Cardiac fibroblast (primary cell): ENCODE measurements at regions not wholly inside any gene's neighbourhood (a gene's known extent, or its start where the extent isn't known, plus 50 kb on each side); places are given as distances from the start of the nearest gene placed in this dataset.

Source experiments
- DNase-seq, 2 donors: peaks; one replicate each; pipeline versions ENCODE4 v3.0.0 to v3.0.0-alpha.2; 2010; ENCODE audit warnings: low read depth in 2 of 2
- H3K4me3 ChIP-seq, 2 donors: replicated peaks in 1 of 2; 1 replicate in 1 of 2; 2 replicates in 1 of 2; pipeline ENCODE4 v1.5.1; 2011; ENCODE audit warnings: low read depth in 2 of 2, low read length in 2 of 2, mild to moderate bottlenecking in 2 of 2, moderate library complexity in 1 of 2
- CTCF ChIP-seq: IDR thresholded peaks from one replicate; pipeline ENCODE4 v1.5.1; 2011; ENCODE audit warnings: low read depth, mild to moderate bottlenecking, low read length, inconsistent platforms

- H3K4me3 ChIP-seq = no peak overlapping the region
- no peak for DNase-seq
- TF ChIP-seq CTCF = no peak
Observed at GRCh38 chr9:1354086-1354485, 303.9 kb downstream of the DMRT2 start.

GRCh38 chr9:1354606-1355005 lies 304.4 kb downstream of the DMRT2 start:
- DNase-seq = no peak
- TF ChIP-seq CTCF = no peak
- H3K4me3 ChIP-seq = no peak overlapping the region

DNA sequence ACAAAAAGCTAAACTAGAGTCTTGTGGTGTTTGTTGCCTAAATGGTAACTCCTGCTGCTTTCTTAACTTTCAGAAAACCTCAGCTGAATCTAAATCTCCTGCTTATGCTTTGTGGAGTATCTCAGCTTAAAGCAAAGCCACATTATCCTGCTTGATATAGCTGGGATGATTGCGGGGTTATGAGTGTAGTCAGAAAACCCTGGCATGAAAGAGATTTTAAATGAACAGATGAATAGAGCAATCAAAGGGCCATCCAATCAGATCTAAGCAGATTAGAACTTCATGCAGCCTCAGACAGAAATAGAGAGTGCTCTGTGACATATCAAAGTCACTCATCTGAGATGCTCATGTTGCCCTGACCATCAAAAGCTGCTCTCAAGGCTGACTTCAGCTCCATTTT lies 305.5 kb downstream of the DMRT2 start:
- no peak overlapping the region for H3K4me3 ChIP-seq
- DNase-seq = no peak
- no peak for TF ChIP-seq CTCF

GRCh38 chr9:1362845-1363244 lies 312.7 kb downstream of the DMRT2 start:
- no peak for TF ChIP-seq CTCF
- H3K4me3 ChIP-seq = no peak overlapping the region
- no peak for DNase-seq

DNA sequence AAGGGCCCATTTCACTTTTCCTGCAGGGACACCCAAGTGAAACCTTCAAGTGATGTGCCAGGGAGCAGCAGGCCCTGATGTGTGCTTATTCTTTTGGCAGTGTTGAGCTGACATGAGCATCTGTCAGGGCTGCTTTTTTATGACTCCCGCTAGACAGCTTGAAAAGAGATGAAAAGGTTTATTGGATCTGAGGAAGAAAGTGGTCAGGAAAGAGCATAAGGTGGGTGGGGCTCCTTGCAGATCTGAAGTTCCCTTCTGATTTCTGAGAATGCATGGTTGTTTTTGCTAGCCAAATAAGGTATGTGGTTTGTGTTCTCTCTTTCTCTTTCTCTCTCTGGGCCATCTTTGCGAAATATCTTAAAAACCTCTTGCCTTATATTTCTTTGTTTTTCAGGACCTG lies 316.1 kb downstream of the DMRT2 start:
- DNase-seq = no peak
- H3K4me3 ChIP-seq = no peak overlapping the region
- TF ChIP-seq CTCF = no peak

DNA sequence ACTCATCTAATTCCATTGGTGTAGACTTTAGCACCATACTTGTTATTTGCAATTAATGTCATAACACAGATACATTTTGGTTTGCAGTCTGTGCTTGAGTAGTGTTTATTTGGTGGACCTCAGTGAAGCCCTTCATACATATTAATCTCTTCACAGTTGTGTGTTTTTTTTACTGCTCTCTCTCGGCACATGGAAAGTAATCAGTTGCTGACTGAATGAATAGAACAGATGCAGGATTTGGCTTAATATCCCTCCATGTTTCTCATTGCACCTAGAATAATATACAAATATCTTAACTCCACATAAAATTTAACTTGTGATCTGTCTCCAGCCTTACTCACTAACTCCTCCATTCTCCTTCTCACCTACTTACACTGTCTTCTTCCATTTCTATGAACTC lies 319.1 kb downstream of the DMRT2 start:
- DNase-seq = no peak
- no peak overlapping the region for H3K4me3 ChIP-seq
- TF ChIP-seq CTCF = no peak

DNA sequence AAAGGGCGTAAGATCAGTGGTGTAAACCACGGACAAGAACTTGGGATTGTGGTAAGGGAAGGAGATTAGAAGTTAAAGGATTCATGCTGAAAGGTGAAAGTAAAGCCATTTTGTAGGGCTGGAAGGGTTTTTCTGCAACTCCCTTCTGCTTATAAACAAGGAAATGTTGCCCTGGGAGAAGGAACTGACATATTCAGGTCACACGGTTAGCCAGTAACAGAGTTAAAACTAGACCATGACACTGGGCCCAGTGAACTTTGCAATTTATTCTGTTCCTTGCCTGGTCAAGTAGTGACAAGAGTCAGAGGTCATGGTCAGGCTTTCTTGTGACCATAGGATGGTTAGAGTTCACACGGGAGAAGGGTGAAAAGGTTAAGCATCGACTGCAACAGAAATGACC lies 323.3 kb downstream of the DMRT2 start:
- no peak for TF ChIP-seq CTCF
- DNase-seq = no peak
- no peak overlapping the region for H3K4me3 ChIP-seq
